Liver (tissue), 8 donors: ENCODE measurements at regions not wholly inside any gene's neighbourhood (a gene's known extent, or its start where the extent isn't known, plus 50 kb on each side); places are given as distances from the start of the nearest gene placed in this dataset.

ENCODE experiments used
- DNase-seq: peaks from one replicate; pipeline ENCODE4 v3.0.0-alpha.2; 2017; ENCODE audit warnings: low spot score
- H3K27ac ChIP-seq, 2 donors: one replicate each; pipeline ENCODE4 v1.7.0; 2013; ENCODE audit warnings: inconsistent platforms in 2 of 2, low read length in 2 of 2, control low read depth in 1 of 2, low read depth in 1 of 2, mild to moderate bottlenecking in 1 of 2
- H3K27me3 ChIP-seq, 4 donors: one replicate each; pipeline versions ENCODE4 v1.6.1 to v1.7.0; 2013; ENCODE audit warnings: low read length in 3 of 4, inconsistent platforms in 1 of 4, mild to moderate bottlenecking in 1 of 4, moderate library complexity in 1 of 4; ENCODE audit not compliant: control insufficient read depth in 4 of 4, insufficient read depth in 4 of 4
- H3K36me3 ChIP-seq, 4 donors: one replicate each; pipeline versions ENCODE4 v1.6.1 to v1.7.0; 2013; ENCODE audit warnings: low read length in 3 of 4, mild to moderate bottlenecking in 3 of 4, low read depth in 1 of 4, moderate library complexity in 1 of 4; ENCODE audit not compliant: control insufficient read depth in 4 of 4, insufficient read depth in 3 of 4
- H3K4me1 ChIP-seq, 4 donors: one replicate each; pipeline versions ENCODE4 v1.6.1 to v1.7.0; 2013; ENCODE audit warnings: low read length in 3 of 4, mild to moderate bottlenecking in 3 of 4, moderate library complexity in 1 of 4; ENCODE audit not compliant: control insufficient read depth in 4 of 4, insufficient read depth in 4 of 4
- H3K4me3 ChIP-seq, 3 donors: one replicate each; pipeline versions ENCODE4 v1.6.1 to v1.7.0; 2013; ENCODE audit warnings: low read length in 3 of 3, control low read depth in 1 of 3, low read depth in 1 of 3, mild to moderate bottlenecking in 1 of 3
- H3K9ac ChIP-seq, 2 donors: one replicate each; pipeline ENCODE4 v1.7.0; 2013; ENCODE audit warnings: low read length in 2 of 2, mild to moderate bottlenecking in 2 of 2, moderate library complexity in 2 of 2, control low read depth in 1 of 2, low read depth in 1 of 2
- H3K9me3 ChIP-seq, 4 donors: one replicate each; pipeline versions ENCODE4 v1.6.1 to v1.7.0; 2013; ENCODE audit warnings: low read length in 3 of 4; ENCODE audit not compliant: control insufficient read depth in 4 of 4
- EGR1 ChIP-seq, 2 donors: IDR thresholded peaks; 2 replicates each; pipeline ENCODE4 v1.6.1; 2016 to 2018; ENCODE audit warnings: antibody characterized with exemption in 2 of 2, low read depth in 2 of 2
- FOXA1 ChIP-seq: IDR thresholded peaks from 2 replicates; pipeline ENCODE4 v1.6.1; 2016; ENCODE audit warnings: antibody characterized with exemption
- FOXA2 ChIP-seq: IDR thresholded peaks from 2 replicates; pipeline ENCODE4 v1.6.1; 2016; ENCODE audit warnings: antibody characterized with exemption
- GABPA ChIP-seq, 2 donors: IDR thresholded peaks in 1 of 2; conservative IDR thresholded peaks in 1 of 2; 2 replicates each; pipeline ENCODE4 v1.6.1; 2016; ENCODE audit warnings: antibody characterized with exemption in 2 of 2, mild to moderate bottlenecking in 1 of 2, moderate library complexity in 1 of 2
- HNF4A ChIP-seq, 2 donors: conservative IDR thresholded peaks; 2 replicates each; pipeline ENCODE4 v1.6.1; 2016; ENCODE audit warnings: antibody characterized with exemption in 2 of 2, mild to moderate bottlenecking in 2 of 2
- HNF4G ChIP-seq: IDR thresholded peaks from 2 replicates; pipeline ENCODE4 v1.6.1; 2016; ENCODE audit warnings: antibody characterized with exemption
- JUND ChIP-seq, 2 donors: IDR thresholded peaks; 2 replicates each; pipeline ENCODE4 v1.6.1; 2016; ENCODE audit warnings: antibody characterized with exemption in 2 of 2
- NR2F2 ChIP-seq: IDR thresholded peaks from 2 replicates; pipeline ENCODE4 v1.6.1; 2016; ENCODE audit warnings: antibody characterized with exemption
- RAD21 ChIP-seq, 2 donors: IDR thresholded peaks; 2 replicates each; pipeline ENCODE4 v1.6.1; 2016; ENCODE audit warnings: antibody characterized with exemption in 2 of 2, mild to moderate bottlenecking in 2 of 2
- RXRA ChIP-seq, 2 donors: IDR thresholded peaks; 2 replicates each; pipeline ENCODE4 v1.6.1; 2017 to 2018; ENCODE audit warnings: antibody characterized with exemption in 2 of 2, mild to moderate bottlenecking in 1 of 2
- SP1 ChIP-seq: IDR thresholded peaks from 2 replicates; pipeline ENCODE4 v1.6.1; 2018; ENCODE audit warnings: antibody characterized with exemption, mild to moderate bottlenecking
- TAF1 ChIP-seq: conservative IDR thresholded peaks from 2 replicates; pipeline ENCODE4 v1.6.1; 2016; ENCODE audit warnings: antibody characterized with exemption, mild to moderate bottlenecking
- YY1 ChIP-seq: IDR thresholded peaks from 2 replicates; pipeline ENCODE4 v1.6.1; 2016; ENCODE audit warnings: antibody characterized with exemption, mild to moderate bottlenecking
- WGBS: extraction: QIAGEN DNeasy Blood & Tissue Kit; methylation state at CpG from one replicate; pipeline ENCODE4 v1.1.7; 2013; 5-methylcytosine and 5-hydroxymethylcytosine counted together
- TF ChIP-seq, protein P1 (sequence below): IDR thresholded peaks from 2 replicates; pipeline ENCODE4 v1.6.1; 2016; ENCODE audit warnings: antibody characterized with exemption
- TF ChIP-seq, protein P2 (sequence below): IDR thresholded peaks from 2 replicates; pipeline ENCODE4 v1.6.1; 2016; ENCODE audit warnings: antibody characterized with exemption
- TF ChIP-seq, protein P3 (sequence below): fragments of 150-350 bp; IDR thresholded peaks from 2 replicates; pipeline ENCODE4 v1.5.1; 2017; ENCODE audit warnings: improper control_type of control experiment, low read depth, low read length; ENCODE audit not compliant: missing input control
- TF ChIP-seq, protein P4 (sequence below): IDR thresholded peaks from 2 replicates; pipeline ENCODE4 v1.6.1; 2016; ENCODE audit warnings: antibody characterized with exemption, mild to moderate bottlenecking
- TF ChIP-seq, protein P5 (sequence below): IDR thresholded peaks from 2 replicates; pipeline ENCODE4 v1.6.1; 2016; ENCODE audit warnings: antibody characterized with exemption
- donor health status: healthy.
- donor health status: healthy.
- donor health status: healthy.
- donor health status: healthy.
- donor health status: healthy.

DNA sequence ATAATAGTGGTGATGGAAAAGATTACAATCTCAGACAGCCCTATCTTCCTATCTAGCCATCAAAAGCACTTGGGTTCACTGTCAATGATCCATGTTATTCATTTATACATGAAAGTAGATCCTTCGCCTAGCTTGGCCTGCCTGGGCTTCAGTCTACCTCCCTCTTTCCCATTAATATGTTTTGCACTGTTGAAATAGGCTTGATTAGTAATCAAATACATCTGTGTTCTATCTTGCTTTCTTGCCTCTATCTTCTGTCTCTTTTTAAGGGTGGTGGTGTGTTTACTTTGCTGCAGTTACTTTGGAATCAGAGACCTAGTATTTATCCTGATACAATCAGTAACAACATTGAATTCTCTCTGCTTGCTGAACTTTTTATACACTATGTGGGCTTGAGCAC, 521.2 kb downstream of the TNS1 start:
- H3K36me3 ChIP-seq: no peaks in the 10 kb centered on the region
- H3K9me3 ChIP-seq: peaks cover 0 to 2% (median 0%) of the 10 kb centered on the region in 4 donors
- no peak overlapping the region for H3K27ac ChIP-seq
- H3K4me3 ChIP-seq: no peak overlapping the region
- H3K27me3 ChIP-seq: no peaks in the 10 kb centered on the region
- WGBS: 88% methylated on average over 1 of the region's 1 CpG
- no peak overlapping the region for H3K9ac ChIP-seq
- no peak for DNase-seq
- TF ChIP-seq EGR1 (IDR thresholded peaks at IDR 0.05; ENCODE audit: low read depth in 2 of 2) (no peak), RAD21 (IDR thresholded peaks at IDR 0.05) (no peak), NR2F2 (no peak), JUND (IDR thresholded peaks at IDR 0.05) (no peak)
- TF ChIP-seq, protein P1, sequence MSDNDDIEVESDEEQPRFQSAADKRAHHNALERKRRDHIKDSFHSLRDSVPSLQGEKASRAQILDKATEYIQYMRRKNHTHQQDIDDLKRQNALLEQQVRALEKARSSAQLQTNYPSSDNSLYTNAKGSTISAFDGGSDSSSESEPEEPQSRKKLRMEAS: no peak
- H3K4me1 ChIP-seq: no peaks in the 10 kb centered on the region

DNA sequence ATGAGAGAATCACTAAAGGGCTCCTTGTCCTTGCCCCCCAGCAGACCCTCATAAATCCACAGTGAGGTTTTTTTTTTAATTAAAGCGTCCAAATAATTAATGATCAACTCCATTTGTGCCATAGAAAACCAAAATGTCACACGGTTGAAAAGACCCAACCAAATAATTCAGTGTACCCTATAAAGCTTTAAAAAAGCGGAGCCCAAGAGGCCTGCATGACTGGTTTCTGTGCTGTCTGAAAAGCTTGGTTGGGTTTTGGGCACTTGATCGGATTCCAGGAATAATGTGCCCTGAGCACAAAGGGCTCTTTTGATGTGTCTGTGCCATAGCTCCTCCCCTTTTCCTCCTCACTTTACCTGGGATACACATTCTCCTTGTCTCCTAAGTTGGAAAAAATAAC, 523.2 kb downstream of the TNS1 start:
- no peaks in the 10 kb centered on the region for H3K36me3 ChIP-seq
- H3K27me3 ChIP-seq: no peaks in the 10 kb centered on the region
- peaks cover 0 to 2% (median 0%) of the 10 kb centered on the region in 4 donors for H3K9me3 ChIP-seq
- no peaks in the 10 kb centered on the region for H3K4me1 ChIP-seq
- H3K27ac ChIP-seq: no peak overlapping the region
- WGBS: 81% methylated on average over 4 of the region's 4 CpGs
- no peak overlapping the region for H3K4me3 ChIP-seq
- DNase-seq: no peak
- H3K9ac ChIP-seq: no peak overlapping the region
- TF ChIP-seq, protein P2, sequence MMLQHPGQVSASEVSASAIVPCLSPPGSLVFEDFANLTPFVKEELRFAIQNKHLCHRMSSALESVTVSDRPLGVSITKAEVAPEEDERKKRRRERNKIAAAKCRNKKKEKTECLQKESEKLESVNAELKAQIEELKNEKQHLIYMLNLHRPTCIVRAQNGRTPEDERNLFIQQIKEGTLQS: no peak
- TF ChIP-seq YY1 (no peak), SP1 (no peak), TAF1 (no peak), JUND (IDR thresholded peaks at IDR 0.05) (no peak), FOXA2 (no peak), RXRA (IDR thresholded peaks at IDR 0.05) (no peak), RAD21 (IDR thresholded peaks at IDR 0.05) (no peak), HNF4A (conservative IDR thresholded peaks at IDR 0.05) (no peak), FOXA1 (no peak), HNF4G (no peak), NR2F2 (no peak), GABPA (IDR thresholded peaks at IDR 0.05 in 1 of 2, conservative IDR thresholded peaks at IDR 0.05 in 1 of 2) (no peak), EGR1 (IDR thresholded peaks at IDR 0.05; ENCODE audit: low read depth in 2 of 2) (no peak)
- TF ChIP-seq, protein P3, sequence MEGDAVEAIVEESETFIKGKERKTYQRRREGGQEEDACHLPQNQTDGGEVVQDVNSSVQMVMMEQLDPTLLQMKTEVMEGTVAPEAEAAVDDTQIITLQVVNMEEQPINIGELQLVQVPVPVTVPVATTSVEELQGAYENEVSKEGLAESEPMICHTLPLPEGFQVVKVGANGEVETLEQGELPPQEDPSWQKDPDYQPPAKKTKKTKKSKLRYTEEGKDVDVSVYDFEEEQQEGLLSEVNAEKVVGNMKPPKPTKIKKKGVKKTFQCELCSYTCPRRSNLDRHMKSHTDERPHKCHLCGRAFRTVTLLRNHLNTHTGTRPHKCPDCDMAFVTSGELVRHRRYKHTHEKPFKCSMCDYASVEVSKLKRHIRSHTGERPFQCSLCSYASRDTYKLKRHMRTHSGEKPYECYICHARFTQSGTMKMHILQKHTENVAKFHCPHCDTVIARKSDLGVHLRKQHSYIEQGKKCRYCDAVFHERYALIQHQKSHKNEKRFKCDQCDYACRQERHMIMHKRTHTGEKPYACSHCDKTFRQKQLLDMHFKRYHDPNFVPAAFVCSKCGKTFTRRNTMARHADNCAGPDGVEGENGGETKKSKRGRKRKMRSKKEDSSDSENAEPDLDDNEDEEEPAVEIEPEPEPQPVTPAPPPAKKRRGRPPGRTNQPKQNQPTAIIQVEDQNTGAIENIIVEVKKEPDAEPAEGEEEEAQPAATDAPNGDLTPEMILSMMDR: no peak
- TF ChIP-seq, protein P4, sequence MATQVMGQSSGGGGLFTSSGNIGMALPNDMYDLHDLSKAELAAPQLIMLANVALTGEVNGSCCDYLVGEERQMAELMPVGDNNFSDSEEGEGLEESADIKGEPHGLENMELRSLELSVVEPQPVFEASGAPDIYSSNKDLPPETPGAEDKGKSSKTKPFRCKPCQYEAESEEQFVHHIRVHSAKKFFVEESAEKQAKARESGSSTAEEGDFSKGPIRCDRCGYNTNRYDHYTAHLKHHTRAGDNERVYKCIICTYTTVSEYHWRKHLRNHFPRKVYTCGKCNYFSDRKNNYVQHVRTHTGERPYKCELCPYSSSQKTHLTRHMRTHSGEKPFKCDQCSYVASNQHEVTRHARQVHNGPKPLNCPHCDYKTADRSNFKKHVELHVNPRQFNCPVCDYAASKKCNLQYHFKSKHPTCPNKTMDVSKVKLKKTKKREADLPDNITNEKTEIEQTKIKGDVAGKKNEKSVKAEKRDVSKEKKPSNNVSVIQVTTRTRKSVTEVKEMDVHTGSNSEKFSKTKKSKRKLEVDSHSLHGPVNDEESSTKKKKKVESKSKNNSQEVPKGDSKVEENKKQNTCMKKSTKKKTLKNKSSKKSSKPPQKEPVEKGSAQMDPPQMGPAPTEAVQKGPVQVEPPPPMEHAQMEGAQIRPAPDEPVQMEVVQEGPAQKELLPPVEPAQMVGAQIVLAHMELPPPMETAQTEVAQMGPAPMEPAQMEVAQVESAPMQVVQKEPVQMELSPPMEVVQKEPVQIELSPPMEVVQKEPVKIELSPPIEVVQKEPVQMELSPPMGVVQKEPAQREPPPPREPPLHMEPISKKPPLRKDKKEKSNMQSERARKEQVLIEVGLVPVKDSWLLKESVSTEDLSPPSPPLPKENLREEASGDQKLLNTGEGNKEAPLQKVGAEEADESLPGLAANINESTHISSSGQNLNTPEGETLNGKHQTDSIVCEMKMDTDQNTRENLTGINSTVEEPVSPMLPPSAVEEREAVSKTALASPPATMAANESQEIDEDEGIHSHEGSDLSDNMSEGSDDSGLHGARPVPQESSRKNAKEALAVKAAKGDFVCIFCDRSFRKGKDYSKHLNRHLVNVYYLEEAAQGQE: no peak
- TF ChIP-seq, protein P1: no peak
- TF ChIP-seq, protein P5, sequence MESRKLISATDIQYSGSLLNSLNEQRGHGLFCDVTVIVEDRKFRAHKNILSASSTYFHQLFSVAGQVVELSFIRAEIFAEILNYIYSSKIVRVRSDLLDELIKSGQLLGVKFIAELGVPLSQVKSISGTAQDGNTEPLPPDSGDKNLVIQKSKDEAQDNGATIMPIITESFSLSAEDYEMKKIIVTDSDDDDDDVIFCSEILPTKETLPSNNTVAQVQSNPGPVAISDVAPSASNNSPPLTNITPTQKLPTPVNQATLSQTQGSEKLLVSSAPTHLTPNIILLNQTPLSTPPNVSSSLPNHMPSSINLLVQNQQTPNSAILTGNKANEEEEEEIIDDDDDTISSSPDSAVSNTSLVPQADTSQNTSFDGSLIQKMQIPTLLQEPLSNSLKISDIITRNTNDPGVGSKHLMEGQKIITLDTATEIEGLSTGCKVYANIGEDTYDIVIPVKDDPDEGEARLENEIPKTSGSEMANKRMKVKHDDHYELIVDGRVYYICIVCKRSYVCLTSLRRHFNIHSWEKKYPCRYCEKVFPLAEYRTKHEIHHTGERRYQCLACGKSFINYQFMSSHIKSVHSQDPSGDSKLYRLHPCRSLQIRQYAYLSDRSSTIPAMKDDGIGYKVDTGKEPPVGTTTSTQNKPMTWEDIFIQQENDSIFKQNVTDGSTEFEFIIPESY: no peak
